HG02970 (cell line): ENCODE measurements at regions not wholly inside any gene's neighbourhood (a gene's known extent, or its start where the extent isn't known, plus 50 kb on each side); places are given as distances from the start of the nearest gene placed in this dataset.
"Not testable (repeated sequence)": the region's sequence is repeated elsewhere in the genome, so short reads cannot be mapped to it uniquely, and the experiment has no call there.

ENCODE experiments used
- ATAC-seq: cut with Tn5 transposase; IDR thresholded peaks from one replicate; pipeline ENCODE4 v1.9.1; 2021; ENCODE audit warnings: mild to moderate bottlenecking, moderate library complexity, moderate number of reproducible peaks; ENCODE audit not compliant: unreplicated experiment, low FRiP score

DNA sequence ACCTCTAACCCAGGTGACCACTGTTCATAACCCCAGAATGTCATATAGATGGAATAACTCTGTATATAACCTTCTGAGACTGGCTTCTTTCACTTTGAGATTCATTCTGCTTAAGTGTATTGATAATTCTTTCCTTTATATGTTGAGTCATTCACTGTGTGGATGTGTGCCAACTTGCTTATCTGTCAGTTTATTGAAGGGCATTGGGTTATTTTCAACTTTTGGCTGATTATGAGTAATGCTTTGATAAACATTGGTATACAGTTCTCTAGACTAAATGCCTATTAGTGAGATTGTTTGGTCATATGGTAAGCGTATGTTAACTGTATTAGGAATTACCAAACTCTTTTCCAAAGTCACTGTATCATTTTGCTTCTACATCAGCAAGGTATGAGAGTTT, 453.4 kb upstream of the SPTLC3 start:
- ATAC-seq: no peak

DNA sequence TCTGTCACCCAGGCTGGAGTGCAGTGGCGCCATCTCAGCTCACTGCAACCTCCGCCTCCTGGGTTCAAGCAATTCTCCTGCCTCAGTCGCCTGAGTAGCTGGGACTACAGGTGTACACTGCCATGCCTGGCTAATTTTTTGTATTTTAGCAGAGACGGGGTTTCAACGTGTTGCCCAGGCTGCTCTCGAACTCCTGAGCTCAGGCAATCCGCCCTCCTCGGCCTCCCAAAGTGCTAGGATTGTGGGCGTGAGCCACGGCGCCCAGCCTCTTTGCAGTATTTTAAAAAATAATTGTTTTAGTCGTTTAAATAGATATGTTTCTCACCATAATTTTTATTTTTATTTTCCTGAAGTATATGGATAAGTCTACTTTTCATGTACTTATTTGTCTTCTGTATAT, 452.9 kb upstream of the SPTLC3 start:
- ATAC-seq: not testable (repeated sequence)

DNA sequence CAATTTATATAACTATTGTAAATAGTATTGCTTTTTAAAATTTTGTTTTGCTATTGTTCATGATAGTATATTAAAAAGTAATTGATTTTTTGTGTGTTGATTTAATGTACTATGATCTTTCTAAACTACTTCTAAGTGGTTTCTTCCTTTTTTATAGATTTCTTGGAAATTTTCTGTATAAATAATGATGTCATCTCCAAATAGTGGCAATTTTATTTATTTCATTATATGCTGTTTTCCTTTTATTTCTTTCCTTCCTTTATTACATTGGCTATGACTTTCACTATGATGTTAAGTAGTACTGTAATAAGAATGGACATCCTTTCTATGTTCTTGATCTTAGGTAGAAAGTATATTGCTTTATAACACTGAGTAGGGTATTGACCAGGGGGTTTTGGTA, 451.5 kb upstream of the SPTLC3 start:
- ATAC-seq: no peak

DNA sequence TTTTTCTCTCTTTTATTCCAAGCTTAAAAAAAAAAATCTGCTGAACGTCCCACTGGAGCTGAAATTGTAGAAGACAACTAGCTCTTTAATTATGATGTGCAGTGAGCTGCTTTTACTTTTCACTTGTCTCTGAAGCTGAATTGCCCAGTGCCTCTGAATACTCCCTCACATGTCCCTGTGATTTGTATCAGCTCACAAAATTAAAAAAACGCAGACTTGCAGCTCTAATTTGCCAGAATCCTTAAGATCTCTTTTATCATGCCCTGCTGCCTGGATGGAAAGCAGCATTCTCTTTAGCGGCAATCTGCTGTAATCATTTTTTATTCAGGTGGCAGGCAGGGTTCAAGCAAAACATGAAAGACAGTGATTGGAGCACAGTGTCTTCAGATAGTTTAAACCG, 443.8 kb upstream of the SPTLC3 start:
- ATAC-seq: no peak

DNA sequence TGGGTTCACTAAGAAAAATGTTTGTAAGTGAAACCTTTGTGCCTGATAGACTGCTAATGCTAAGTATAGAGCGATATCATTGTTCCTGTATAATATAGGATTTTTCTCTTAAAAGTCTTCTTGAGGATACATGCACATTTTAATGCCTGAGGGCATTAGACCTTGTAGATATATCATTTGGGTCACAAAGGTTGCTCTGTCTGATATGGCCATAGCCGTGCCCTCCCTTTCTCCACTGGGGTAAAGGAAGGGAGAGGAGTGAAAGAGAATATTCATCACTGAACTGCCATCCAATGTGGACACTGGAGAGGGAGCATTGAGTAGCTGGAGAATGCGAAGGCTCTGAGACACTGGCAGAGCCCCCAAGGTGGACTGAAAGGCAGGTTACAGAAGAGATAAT, 442.2 kb upstream of the SPTLC3 start:
- ATAC-seq: no peak

DNA sequence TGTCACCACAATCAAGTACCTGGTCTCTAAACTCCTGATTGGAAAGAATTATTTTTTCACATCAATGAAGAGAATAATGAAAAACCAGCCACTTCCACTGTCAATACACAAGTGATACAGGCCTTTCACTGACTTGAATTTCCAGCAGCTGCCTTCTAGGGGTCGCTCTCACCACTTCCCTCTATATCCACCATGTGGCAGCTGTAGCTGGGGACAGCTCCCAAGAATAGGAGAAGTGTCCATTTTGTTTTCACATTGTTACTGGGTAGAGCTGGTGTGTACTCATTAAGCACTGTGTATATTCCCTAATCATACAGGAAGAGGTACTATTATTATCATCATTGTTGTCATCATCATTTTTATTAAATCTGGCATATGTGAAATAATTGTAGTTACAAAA, 438.4 kb upstream of the SPTLC3 start:
- no peak for ATAC-seq

DNA sequence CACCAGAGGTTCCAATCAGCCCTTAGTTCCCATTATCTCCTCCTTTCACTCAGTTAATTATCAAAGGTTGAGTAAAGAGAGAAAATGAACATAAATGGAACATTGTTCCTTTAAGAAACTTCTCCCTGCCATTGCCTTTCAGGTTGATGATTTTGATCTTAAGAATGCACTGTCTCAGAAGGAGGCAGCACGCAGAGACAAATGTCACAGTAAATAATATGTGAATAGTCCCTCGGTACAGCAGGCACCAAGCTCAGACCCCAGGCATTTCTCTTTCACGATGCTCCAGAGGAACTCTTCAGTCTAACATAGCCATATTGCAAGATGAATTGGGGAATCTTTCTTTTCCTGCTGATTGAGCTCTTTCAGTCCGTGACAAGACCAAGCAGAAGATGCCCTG, 435.3 kb upstream of the SPTLC3 start:
- ATAC-seq: no peak

DNA sequence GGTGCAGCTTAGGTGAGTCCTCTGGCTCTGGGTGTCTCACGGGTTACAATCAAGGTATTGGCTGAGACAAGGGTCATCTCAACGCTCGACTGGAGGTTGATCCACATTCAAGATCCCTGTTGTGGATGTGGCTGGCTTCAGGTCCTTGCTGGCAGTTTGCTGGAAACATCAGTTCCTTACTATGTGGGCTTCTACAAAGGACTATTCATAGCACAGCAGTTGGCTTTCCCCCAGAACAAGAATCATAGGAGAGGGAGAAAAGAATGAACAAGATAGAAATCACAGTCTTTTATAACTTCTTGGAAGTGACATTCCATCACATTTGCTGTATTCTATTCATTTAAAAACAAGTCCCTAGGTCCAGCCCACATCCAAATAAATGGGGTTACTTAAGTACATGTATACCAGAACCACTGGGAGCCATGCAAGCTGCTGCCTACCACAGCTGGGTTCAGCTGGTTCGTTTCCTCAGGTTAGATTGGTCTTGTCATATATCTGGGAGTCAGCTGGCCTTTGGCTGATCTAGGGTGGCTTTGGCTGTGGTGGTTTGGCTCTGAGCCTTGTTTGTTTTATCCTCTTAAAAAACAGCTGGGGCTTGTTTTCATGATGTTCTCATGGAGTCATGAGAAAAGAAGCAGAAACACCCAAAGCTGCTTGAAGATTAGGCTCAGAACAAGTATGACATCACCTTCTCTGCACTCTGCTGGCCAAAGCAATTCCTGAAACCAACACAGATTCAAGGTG, 433.2 kb upstream of the SPTLC3 start:
- ATAC-seq: no peak

DNA sequence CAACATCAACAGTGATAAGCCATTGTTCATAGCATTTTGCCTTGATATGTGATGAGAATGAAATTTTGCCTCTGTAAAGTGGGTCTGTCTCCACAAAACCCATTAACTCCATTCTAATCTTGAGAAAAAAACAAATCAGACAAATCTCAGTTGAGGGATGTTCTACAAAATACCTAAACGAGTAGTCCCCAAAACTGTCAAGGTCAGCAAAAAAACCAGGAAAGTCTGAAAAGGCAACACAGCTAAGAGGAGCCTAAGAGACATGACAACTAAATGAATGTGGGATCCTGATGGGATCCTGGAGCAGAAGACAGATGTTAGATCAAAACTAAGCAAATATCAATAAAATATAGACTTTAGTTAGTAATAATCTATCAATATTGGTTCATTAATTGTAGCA, 431.6 kb upstream of the SPTLC3 start:
- no peak for ATAC-seq

DNA sequence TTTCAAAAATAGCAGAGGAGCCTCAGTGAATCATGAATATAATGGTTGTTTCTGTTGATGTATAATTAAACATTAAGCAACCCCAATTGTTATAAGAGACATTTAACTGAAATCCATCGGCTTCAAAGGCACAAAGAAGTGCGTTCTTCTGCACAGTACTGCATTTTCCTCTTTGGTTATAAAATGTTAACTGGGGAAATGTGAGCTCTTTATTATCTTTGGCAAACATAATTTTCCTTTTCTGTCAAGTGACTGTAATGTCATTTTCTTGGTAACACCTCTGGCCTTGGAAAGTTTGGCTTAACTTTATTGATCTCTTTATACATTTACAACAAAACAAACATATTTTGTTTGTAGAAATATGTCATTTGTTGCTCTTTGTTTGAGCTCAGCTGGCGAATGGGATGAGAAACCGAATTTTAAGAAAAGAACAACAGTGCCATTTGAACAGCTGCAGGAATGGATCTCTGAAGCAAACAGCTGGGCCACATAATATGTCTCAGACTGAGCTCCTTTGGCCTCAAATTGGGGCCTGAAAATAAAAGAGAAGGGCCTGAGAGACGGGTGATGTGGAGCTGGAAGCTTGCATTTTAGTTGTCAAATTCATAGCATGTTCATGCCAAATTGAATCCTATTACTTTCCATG, 427.0 kb upstream of the SPTLC3 start:
- ATAC-seq: no peak

DNA sequence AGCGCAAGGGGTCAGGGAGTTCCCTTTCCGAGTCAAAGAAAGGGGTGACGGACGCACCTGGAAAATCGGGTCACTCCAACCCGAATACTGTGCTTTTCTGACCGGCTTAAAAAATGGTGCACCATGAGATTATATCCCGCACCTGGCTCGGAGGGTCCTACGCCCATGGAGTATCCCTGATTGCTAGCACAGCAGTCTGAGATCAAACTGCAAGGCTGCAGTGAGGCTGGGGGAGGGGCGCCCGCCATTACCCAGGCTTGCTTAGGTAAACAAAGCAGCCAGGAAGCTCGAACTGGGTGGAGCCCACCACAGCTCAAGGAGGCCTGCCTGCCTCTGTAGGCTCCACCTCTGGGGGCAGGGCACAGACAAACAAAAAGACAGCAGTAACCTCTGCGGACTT, 426.1 kb upstream of the SPTLC3 start:
- ATAC-seq: not testable (repeated sequence)

DNA sequence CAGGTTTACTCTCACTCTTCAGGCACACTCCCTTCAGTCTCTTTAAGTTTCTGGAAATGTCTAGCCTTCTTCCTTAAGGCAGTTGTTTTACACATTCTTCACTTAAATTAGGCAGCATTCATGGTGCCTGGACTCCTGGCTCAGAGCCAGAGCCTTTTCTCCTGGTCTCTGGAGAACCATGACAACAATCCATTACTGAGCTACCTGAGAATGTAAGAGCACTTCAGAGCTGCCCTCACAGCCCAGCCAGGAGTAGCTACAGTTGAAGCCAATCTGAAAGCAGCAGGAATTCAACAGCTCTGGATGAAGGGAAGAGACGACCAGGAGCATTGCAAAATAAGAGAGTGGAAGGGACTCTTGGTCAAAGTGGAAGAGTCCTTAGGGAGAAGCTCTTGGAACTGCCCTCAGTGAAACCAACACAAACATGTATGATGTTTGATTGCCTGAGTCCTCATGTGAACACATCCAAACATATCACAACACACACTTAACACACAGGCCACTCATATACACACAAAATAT, 416.8 kb upstream of the SPTLC3 start:
- no peak for ATAC-seq

DNA sequence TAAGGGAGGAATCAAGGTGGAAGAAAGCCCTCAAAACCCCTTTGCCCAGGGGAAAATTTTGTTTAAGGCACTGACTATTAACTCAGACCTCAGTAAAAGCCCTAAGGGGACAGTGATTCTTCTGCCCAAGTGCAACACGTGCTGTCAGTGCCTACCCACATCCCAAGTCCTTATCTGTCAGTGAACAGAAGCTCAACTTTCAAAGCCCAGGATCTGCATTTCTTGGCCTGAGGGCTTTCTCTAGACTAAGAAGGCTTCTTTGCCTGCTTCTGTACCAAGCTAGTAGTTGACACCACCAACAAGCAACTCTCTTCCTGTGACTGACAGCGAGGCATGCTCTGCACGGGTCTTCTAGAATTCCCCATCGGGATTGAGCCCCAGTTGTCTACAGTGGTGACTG, 416.0 kb upstream of the SPTLC3 start:
- no peak for ATAC-seq

DNA sequence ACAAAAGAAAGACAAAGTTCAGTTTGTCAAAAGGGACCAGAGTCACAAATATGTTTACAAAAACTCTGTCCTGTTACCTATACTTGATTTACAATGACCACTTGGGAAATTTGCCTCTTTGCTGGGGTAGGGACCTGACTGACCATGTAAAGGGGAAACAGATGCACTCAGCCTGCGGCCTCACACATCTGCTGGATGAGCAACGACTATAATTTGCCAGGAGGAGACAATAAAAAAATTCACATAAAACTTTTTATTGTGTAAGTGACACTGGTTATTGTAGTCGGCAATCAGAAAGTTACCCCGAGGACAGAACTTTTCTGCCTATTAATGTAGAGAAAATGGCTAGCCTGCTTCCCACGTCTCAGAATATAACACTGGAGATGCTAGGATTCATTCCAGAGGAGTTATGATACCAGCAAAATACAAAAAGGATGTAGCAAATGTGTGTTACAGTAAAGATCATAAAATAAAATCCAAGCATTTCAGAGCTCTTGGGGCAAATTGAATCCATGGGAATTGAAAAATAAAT, 415.4 kb upstream of the SPTLC3 start:
- ATAC-seq: no peak

DNA sequence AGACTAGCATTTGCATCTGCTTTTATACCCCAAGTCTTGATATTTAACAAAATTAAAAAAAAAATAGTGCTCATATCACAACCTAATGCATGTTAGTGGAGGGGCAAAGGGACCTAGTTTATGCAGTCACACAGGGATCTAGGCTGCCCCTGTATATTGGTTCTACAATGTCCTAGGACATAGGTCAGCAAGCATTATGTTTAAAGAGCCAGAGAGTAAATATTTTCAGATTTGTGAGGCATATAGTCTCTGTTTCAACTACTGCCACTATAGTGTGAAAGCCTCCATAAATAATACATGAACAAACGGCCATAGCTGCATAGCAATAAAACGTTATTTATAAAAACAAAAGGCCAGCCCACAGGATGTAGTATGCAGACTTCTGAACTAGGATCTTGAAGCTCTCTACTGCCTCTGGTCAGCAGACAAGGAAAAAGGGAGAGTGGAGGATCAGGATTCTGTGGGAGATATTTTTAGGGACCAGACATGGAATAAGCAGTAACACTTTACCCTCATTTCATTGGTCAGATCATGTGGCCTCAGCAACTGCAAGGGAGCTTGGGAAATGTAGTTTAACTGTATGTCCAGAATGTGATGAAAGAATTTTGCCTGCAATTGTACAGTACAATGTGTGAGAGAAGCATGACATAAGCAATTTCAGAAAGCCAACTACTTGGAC, 414.2 kb upstream of the SPTLC3 start:
- ATAC-seq: no peak

DNA sequence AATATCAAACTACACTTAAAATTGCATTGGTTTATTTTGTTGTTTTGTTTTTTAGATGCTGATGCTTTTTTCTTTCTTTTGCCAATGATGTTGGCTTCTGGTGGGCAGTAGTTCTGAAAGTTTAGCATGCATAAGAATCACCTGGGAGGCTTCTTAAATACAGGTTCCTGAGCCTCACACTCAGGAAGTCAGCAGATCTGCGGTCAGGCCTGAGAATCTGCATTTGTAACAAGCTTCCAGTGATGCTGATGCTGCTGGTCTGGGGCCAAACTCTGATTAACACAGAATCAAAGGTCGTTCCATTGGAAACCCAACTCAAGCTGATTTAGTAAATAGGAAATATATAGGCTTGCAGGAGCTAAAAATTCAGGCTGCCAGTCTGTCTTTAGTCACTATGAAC, 412.9 kb upstream of the SPTLC3 start:
- ATAC-seq: no peak

DNA sequence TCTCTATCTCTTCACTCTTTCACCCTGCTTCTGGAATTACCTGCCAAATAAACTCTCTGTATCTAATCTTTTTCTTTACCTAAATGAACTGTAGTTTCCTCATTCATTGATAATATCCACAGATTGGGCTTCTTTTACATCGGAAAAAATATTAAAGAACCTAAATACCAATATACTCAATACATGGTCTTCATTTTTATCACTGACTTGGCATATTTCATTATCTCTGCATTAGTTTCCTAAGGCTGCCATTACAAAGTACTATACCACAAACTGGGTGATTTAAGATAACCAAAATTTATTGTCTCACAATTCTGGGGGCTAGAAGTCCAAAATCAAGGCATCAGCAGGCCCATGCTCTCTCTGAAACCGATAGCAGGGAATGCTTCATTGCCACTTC, 411.9 kb upstream of the SPTLC3 start:
- no peak for ATAC-seq

DNA sequence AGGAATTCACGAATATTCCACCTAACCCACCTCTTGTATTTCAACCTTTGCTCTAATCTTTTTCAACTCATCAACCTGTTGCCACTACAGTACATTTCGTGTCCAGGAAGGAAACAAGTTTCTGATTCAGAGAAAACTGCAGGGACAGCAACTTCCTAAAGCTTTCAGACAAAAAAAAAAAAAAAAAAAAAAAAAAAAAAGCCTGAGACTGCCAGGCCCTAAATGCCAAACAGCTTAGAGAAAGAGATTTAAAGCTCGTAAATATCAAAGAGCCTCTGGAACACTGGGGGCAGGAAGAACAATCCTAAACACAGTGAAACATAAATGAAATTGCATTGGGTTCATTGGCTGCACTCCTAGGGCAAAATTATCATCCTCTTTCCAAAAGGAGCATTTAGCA, 411.2 kb upstream of the SPTLC3 start:
- no peak for ATAC-seq

DNA sequence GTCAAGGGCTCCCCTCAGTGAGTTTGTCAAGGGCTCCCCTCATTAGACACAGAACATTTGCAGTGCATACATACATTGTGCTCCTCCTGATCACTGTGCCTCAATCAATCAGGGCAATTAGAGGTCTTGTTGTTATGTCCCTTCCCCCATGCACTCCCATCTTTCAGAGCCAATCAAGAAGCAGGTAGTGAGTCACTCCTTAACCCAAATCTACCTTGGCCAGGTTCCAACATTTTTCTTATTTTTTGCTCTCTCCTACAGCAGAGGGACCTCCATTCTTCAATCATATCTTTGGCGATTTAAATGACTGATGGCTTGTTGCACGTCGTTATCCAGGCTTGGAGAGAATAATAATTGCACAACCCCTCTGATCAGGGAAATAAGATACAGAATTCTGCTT, 409.9 kb upstream of the SPTLC3 start:
- no peak for ATAC-seq

DNA sequence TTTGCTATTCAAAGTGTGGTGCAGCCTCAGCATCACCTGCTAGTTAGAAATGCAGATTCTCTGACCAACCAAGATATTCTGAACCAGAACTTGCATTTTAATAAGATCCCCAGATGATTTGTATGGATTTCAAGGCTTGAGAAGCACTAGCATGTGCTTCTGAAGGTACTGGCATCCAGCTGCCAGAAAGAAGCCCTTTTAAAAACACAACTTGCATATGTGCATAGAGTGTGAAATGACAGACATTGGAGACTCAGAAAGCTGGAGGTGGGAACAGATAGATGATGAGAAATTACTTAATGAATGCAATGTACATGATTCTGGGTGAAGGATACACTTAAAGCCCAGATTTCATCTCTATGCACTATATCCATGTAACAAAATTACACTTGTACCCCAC, 409.3 kb upstream of the SPTLC3 start:
- ATAC-seq: no peak

DNA sequence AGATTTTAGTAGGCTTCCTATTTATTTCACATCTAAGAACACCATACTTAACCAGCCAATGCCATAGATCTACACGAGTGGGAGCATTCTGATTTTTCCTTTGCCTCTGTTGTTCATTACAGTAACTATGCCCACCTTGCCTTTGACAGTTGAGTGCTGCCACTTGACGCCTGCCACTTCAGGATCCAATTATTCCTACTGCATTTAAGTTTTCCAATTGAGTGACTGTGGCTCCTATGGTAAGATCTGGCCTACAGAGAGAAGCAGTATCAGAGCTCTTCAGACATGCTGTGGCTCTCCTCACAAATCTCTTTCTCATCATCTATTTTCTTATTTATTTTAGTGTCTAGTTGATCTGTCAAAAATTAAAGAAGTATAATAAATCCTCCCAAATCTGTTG, 403.0 kb upstream of the SPTLC3 start:
- ATAC-seq: no peak
